GM18861 (cell line): ENCODE measurements at regions not wholly inside any gene's neighbourhood (a gene's known extent, or its start where the extent isn't known, plus 50 kb on each side); places are given as distances from the start of the nearest gene placed in this dataset.
A peak's percentile ranks its signal among the peaks of the same experiment; 100 is the strongest.

Experiments used
- ATAC-seq: cut with Tn5 transposase; IDR thresholded peaks from one replicate; pipeline ENCODE4 v1.9.1; 2021; ENCODE audit not compliant: unreplicated experiment

DNA sequence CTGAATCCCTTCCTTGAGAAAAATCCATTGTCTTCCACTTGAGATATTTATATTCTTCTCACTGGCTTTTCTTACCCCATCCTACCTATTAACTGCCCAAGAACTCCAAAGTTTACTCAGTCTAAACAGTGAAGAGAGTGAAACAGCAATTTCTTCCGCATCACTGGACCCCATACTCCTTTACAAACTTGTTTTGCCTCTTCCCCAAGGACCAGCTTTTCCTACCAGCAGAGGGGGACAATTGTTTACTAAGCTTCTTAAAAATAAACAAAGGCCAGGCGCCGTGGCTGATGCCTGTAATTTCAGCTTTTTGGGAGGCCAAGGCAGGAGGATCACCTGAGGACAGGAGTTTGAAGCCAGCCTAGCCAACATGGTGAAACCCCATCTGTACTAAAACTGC is 52.0 kb downstream of the LRATD1 start:
- no peak for ATAC-seq

DNA sequence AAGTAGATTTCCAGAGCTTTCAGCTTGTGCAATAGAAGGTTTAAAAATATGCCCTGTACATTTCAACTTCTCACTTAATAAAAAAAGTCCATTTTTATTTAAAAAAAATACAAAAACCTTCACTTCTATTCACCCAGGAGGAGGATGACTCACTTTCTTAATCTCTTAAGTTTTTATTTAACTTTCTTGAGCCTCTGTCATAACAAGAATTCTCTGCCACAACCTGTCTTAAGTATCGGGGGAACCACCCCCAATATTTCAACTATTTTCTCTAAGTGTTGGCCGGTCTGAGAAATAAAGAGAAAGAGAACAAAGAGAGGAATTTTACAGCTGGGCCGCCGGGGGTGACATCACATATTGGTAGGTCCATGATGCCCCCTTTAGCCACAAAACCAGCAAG is 58.4 kb downstream of the LRATD1 start:
- ATAC-seq, result no peak

DNA sequence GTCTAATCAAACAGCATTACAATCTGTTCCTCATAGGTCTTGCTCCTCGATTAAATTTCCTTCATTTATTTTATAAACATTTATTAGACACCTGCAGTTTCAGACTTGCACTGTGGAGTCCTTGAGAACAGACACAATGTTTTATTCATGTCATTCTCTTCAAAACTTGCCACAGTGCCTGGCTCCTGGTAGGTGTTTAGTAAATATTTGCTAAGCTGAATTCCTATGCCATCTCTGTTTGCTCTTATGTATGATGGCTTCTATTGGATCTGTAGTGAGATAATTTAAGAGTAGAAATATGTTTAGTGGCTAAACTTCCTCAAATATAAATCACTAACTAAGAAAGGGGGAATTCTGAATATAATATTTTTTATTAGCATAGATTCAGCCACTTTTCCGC is 61.4 kb downstream of the LRATD1 start:
- ATAC-seq, result no peak

GRCh38 chr2:14700753-14701152 is 68.2 kb downstream of the LRATD1 start:
- peak; percentile 52 for ATAC-seq

- ATAC-seq, result no peak
Observed at GRCh38 chr2:14702258-14702657, 69.7 kb downstream of the LRATD1 start.

DNA sequence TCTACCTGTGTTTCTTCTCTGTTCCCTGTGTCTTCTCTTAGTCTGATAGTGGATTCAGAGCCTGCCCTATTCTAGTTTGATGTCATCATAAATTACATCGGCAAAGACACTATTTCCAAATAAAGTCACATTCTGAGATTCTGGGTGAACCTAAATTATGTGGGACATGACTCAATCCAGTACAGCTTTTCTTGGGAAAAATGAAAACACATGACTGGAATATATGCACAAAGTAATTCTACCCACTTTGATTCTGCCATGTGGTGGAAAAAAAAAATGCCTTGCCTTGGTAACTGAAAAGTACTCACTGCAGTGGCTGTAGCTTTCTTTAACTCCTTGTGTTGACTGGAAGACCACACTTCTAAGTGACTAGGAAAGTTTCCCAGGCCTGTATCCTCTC is 73.7 kb downstream of the LRATD1 start:
- ATAC-seq, result no peak

DNA sequence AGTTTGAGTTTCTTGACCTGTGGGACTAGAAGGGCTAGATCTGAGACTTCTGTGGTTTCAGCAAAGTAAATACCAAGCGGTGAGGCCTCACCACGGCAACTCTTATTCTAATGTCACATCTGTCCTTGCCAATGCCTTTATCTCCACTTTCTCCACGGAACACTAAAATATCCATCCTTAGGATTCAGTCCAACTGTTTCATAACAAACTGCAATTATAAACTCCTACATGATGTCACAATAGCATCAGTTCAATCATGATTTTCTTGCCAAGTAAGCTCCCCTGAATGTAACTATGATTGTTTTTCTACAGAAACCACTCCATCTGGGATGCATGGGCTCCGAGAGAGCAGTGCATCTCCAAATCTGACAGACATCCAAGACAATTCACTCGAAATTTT is 79.6 kb downstream of the LRATD1 start:
- no peak for ATAC-seq

- no peak for ATAC-seq
Observed at GRCh38 chr2:14713248-14713647, 80.7 kb downstream of the LRATD1 start.

GRCh38 chr2:14715600-14715999 is 83.1 kb downstream of the LRATD1 start:
- no peak for ATAC-seq

- no peak for ATAC-seq
Observed at GRCh38 chr2:14716319-14716718, 83.8 kb downstream of the LRATD1 start.

DNA sequence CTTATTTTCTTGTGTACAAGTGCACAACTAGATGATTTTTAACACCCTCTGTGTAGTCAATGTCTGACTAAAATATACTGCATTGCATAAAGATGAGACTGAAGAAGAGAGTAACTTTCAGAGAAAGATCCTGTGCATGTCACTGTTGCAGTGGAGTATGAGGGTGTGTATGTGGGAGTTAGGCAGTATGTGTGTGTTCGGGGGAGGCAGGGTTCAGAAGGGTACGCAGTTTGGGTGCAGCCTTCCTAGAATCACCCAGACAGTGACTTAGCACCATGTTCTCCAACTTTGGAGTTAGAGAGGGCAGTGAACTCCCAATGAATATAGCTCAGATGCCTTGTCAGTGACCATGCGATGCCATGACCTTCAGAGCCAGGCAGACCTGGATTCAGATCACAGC is 84.6 kb downstream of the LRATD1 start:
- ATAC-seq, result no peak

GRCh38 chr2:14720319-14720718 is 87.8 kb downstream of the LRATD1 start:
- ATAC-seq, result no peak

- ATAC-seq, result no peak
Observed at GRCh38 chr2:14720739-14721138, 88.2 kb downstream of the LRATD1 start.

GRCh38 chr2:14722904-14723570 is 90.5 kb downstream of the LRATD1 start:
- ATAC-seq, result no peak

- no peak for ATAC-seq
Observed at GRCh38 chr2:14723684-14724083, 91.2 kb downstream of the LRATD1 start.

DNA sequence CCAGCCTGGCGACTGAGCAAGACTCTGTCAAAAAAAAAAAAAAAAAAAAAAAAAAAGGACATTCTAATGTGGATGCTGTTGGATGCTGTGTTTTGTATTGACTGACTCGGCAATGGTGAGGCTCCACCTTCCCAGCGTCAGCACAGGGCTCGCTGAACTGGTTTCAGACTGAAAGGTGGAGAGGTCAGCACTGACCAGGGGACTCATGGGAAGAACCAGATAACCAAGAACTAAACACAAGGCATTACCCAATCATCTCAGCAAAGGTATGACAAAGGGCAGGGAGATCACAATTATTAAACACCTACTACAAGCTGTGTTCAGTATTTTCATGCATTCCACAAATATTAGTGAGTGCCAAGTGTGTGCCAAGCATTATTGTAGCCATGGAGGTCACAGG is 103.2 kb downstream of the LRATD1 start:
- ATAC-seq, result no peak

DNA sequence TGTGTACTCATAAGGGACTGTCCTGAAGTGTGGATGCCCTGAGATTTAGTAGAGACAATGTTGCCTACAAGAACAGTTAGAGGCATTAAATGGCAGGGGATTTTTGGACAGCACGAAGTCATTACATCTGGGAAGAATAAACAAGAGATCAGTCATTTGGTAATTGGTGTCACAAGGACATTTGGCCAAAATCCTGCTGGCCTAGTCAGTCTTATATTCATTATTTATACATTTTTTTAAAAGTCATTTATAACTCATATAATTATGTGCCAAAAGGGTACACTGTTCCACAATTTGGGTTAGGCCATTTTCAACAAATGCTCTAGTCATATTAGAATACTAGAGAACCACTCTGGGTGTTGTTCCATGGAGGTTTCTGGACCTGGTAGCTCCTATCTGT is 104.7 kb downstream of the LRATD1 start:
- ATAC-seq, result no peak

- ATAC-seq, result no peak
Observed at GRCh38 chr2:14743861-14744260, 111.3 kb downstream of the LRATD1 start.

GRCh38 chr2:14745288-14746076 is 113.0 kb downstream of the LRATD1 start:
- ATAC-seq, result no peak

- ATAC-seq, result no peak
Observed at GRCh38 chr2:14746133-14746532, 113.6 kb downstream of the LRATD1 start.

- no peak for ATAC-seq
Observed at GRCh38 chr2:14747447-14747846, 114.9 kb downstream of the LRATD1 start.

DNA sequence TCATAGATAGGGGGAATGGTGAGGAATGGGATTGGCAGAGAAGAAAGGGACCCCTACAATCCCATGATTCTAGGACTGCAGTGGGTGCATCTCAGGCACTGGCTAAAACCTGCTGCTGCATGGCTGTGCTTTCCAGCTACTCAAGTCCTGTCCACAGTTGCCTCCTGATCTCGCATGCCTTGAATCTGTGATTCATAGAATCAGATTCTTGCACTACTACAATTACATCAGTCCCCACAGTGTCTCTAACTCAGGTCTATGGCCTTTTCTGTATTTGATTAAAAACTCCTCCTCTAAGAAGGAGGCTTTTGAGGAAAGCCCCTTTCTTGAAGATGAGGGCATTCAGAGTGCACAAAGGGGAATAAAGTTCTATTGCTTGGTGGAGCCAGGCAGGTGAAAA is 117.4 kb downstream of the LRATD1 start:
- no peak for ATAC-seq

DNA sequence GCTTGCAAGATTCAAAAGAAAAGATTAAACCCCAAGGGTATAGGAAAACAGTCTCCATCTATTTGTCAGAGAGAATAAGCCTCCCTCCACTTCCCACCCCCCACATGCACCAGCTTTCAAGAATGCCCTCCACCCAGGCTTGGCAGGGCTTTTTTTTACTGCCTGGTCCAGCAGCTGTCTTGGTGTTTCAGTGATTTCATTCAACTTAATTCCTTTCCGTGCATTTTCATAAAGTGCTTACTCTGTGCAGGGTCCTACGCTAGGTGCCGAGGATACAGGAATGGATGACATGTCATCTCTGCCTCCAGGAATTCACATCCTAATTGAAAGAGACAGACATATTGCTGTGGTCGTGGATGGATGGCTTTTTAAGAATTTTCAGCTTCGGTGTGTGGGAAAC is 117.9 kb downstream of the LRATD1 start:
- ATAC-seq, result no peak
